ENCODE measurements at regions not wholly inside any gene's neighbourhood (a gene's known extent, or its start where the extent isn't known, plus 50 kb on each side); places are given as distances from the start of the nearest gene placed in this dataset.

DNA sequence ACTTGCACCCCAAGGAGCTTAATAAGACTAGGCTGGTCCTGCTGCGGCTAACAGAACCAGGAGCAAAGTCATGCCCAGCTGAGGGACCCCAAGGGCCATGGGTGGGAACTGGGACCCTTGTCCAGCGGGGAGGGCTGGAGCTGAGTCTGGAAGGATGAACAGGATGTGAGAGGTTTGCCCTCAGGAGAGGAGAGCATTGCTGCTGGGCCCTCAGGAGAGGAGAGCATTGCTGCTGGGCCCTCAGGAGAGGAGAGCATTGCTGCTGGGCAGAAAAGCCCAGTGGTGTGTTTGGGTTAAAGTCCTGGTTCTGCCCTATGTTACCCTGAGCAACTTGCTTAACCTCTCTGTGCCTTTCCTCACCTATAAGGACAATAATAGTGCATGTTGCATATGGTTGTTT lies 125.8 kb downstream of the MACROH2A1 start:
- DNase-seq (ENCODE audit: low read depth, low spot score), result no peak
- no peaks in the 10 kb centered on the region for H3K36me3 ChIP-seq (ENCODE audit: control insufficient read depth in 2 of 2, extremely low read depth in 1 of 2, insufficient read depth in 2 of 2, low read length in 2 of 2)
- TF ChIP-seq, protein P1, sequence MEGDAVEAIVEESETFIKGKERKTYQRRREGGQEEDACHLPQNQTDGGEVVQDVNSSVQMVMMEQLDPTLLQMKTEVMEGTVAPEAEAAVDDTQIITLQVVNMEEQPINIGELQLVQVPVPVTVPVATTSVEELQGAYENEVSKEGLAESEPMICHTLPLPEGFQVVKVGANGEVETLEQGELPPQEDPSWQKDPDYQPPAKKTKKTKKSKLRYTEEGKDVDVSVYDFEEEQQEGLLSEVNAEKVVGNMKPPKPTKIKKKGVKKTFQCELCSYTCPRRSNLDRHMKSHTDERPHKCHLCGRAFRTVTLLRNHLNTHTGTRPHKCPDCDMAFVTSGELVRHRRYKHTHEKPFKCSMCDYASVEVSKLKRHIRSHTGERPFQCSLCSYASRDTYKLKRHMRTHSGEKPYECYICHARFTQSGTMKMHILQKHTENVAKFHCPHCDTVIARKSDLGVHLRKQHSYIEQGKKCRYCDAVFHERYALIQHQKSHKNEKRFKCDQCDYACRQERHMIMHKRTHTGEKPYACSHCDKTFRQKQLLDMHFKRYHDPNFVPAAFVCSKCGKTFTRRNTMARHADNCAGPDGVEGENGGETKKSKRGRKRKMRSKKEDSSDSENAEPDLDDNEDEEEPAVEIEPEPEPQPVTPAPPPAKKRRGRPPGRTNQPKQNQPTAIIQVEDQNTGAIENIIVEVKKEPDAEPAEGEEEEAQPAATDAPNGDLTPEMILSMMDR (optimal IDR thresholded peaks at IDR 0.05 in 1 of 3, IDR thresholded peaks at IDR 0.05 in 1 of 3, conservative IDR thresholded peaks at IDR 0.05 in 1 of 3; ENCODE audit: extremely low read depth in 1 of 3, insufficient read depth in 2 of 3, low read length in 3 of 3), result no peak
- H3K27ac ChIP-seq (ENCODE audit: control insufficient read depth, insufficient read depth, low read length), result no peak overlapping the region
- H2AFZ ChIP-seq (ENCODE audit: control insufficient read depth, low read length), result no peak overlapping the region
- no peak overlapping the region for H3K4me2 ChIP-seq (ENCODE audit: control insufficient read depth, extremely low read depth, insufficient read depth, low read depth, low read length)
- H3K79me2 ChIP-seq (ENCODE audit: control insufficient read depth, insufficient read depth, low read length), result no peaks in the 10 kb centered on the region
- H4K20me1 ChIP-seq (ENCODE audit: control insufficient read depth, extremely low read depth, insufficient read depth, low read length), result no peaks in the 10 kb centered on the region
- H3K9ac ChIP-seq (ENCODE audit: control insufficient read depth, extremely low read depth, insufficient read depth, low read length), result no peak overlapping the region
- H3K9me3 ChIP-seq (ENCODE audit: control insufficient read depth, low read depth, low read length), result no peaks in the 10 kb centered on the region
- H3K27me3 ChIP-seq (ENCODE audit: control insufficient read depth, extremely low read depth, insufficient read depth, low read length), result peaks cover 5% of the 10 kb centered on the region
- H3K9me1 ChIP-seq (ENCODE audit: control insufficient read depth, extremely low read depth, insufficient read depth, low read length), result no peaks in the 10 kb centered on the region
- H3K4me1 ChIP-seq (ENCODE audit: control insufficient read depth, extremely low read depth, insufficient read depth, low read length), result no peaks in the 10 kb centered on the region
- dilution Hi-C loops (cut with MboI; ENCODE audit: extremely low pct_ligation_motif_present, low sequenced_read_pairs), result no loop called here
- no peak overlapping the region for H3K4me3 ChIP-seq (ENCODE audit: control insufficient read depth in 2 of 3, extremely low read depth in 1 of 3, insufficient read depth in 2 of 3, low read depth in 1 of 3, low read length in 3 of 3)
- no peak for FAIRE-seq

DNA sequence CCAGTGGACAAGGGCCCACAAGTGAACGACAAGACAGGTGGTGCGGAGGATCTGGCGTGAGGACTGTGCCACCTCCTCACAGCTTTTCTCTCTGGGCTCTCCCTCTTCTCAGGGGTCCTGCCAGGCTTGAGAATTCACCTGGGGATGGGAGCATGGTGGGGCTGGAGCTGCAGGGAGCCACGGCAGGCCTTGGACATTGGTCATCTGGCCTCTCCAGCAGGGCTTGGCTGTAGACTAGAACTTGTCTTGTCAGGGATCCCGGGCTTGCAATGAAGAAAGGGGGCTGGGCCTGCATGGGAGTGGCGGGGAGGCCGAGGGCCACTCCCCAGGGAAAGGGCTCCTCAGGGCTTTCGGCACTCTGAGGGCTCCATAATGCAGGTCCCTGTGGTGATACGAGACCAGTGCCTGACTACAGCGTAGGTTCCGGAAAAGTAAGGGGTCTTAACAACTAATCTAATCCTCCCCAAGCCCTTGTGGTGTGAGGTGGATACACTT lies 126.7 kb downstream of the MACROH2A1 start:
- TF ChIP-seq EZH2 (IDR thresholded peaks at IDR 0.05; ENCODE audit: low read length), result no peak
- TF ChIP-seq, protein P1 (optimal IDR thresholded peaks at IDR 0.05 in 1 of 3, IDR thresholded peaks at IDR 0.05 in 1 of 3, conservative IDR thresholded peaks at IDR 0.05 in 1 of 3; ENCODE audit: extremely low read depth in 1 of 3, insufficient read depth in 2 of 3, low read length in 3 of 3), result no peak
- no peak overlapping the region for H3K4me3 ChIP-seq (ENCODE audit: control insufficient read depth in 2 of 3, extremely low read depth in 1 of 3, insufficient read depth in 2 of 3, low read depth in 1 of 3, low read length in 3 of 3)
- DNase-seq (ENCODE audit: low read depth, low spot score), result no peak
- no peaks in the 10 kb centered on the region for H3K9me3 ChIP-seq (ENCODE audit: control insufficient read depth, low read depth, low read length)
- dilution Hi-C loops (cut with MboI; ENCODE audit: extremely low pct_ligation_motif_present, low sequenced_read_pairs), result no loop called here
- H3K9ac ChIP-seq (ENCODE audit: control insufficient read depth, extremely low read depth, insufficient read depth, low read length), result no peak overlapping the region
- H3K4me2 ChIP-seq (ENCODE audit: control insufficient read depth, extremely low read depth, insufficient read depth, low read depth, low read length), result no peak overlapping the region
- no peaks in the 10 kb centered on the region for H3K4me1 ChIP-seq (ENCODE audit: control insufficient read depth, extremely low read depth, insufficient read depth, low read length)
- no peaks in the 10 kb centered on the region for H3K9me1 ChIP-seq (ENCODE audit: control insufficient read depth, extremely low read depth, insufficient read depth, low read length)
- no peak overlapping the region for H3K27ac ChIP-seq (ENCODE audit: control insufficient read depth, insufficient read depth, low read length)
- H3K27me3 ChIP-seq (ENCODE audit: control insufficient read depth, extremely low read depth, insufficient read depth, low read length), result peaks cover 5% of the 10 kb centered on the region
- H4K20me1 ChIP-seq (ENCODE audit: control insufficient read depth, extremely low read depth, insufficient read depth, low read length), result no peaks in the 10 kb centered on the region
- no peak overlapping the region for H2AFZ ChIP-seq (ENCODE audit: control insufficient read depth, low read length)
- H3K36me3 ChIP-seq (ENCODE audit: control insufficient read depth in 2 of 2, extremely low read depth in 1 of 2, insufficient read depth in 2 of 2, low read length in 2 of 2), result no peaks in the 10 kb centered on the region
- no peak for FAIRE-seq
- H3K79me2 ChIP-seq (ENCODE audit: control insufficient read depth, insufficient read depth, low read length), result no peaks in the 10 kb centered on the region
